ENCODE measurements at regions not wholly inside any gene's neighbourhood (a gene's known extent, or its start where the extent isn't known, plus 50 kb on each side); places are given as distances from the start of the nearest gene placed in this dataset.
"Not testable (repeated sequence)": the region's sequence is repeated elsewhere in the genome, so short reads cannot be mapped to it uniquely, and the experiment has no call there.

DNA sequence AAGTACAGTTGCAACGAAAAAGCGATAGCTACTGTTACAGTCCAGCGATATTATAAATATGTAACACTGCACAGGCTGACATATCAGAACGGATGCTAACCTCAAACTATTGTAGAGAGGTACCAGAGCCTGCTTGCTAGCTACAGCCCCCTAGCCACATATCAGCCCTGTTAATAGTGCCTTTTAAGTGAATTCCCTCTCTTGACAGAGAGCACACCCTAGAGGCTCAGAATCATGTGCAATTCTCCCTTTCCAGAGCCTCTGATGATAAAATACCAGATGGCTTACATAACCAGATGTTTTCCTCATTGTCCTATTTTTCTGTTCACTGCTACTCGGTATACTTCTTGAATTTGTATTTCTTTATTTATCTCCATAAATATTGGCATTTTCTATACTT, 960.7 kb upstream of the CELF2 start:
- no peak overlapping the region for H3K4me3 ChIP-seq (replicated peaks in 1 of 2; ENCODE audit: low read depth in 2 of 2, low read length in 2 of 2)
- DNase-seq (ENCODE audit: low read depth in 2 of 2) = peak; percentile 53 to 64
- TF ChIP-seq, protein P1, sequence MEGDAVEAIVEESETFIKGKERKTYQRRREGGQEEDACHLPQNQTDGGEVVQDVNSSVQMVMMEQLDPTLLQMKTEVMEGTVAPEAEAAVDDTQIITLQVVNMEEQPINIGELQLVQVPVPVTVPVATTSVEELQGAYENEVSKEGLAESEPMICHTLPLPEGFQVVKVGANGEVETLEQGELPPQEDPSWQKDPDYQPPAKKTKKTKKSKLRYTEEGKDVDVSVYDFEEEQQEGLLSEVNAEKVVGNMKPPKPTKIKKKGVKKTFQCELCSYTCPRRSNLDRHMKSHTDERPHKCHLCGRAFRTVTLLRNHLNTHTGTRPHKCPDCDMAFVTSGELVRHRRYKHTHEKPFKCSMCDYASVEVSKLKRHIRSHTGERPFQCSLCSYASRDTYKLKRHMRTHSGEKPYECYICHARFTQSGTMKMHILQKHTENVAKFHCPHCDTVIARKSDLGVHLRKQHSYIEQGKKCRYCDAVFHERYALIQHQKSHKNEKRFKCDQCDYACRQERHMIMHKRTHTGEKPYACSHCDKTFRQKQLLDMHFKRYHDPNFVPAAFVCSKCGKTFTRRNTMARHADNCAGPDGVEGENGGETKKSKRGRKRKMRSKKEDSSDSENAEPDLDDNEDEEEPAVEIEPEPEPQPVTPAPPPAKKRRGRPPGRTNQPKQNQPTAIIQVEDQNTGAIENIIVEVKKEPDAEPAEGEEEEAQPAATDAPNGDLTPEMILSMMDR (IDR thresholded peaks at IDR 0.05; ENCODE audit: low read depth, low read length) = peak; percentile 30

GRCh38 chr10:10067644-10068043, 950.0 kb upstream of the CELF2 start:
- no peak for DNase-seq (ENCODE audit: low read depth in 2 of 2)
- no peak overlapping the region for H3K4me3 ChIP-seq (replicated peaks in 1 of 2; ENCODE audit: low read depth in 2 of 2, low read length in 2 of 2)
- TF ChIP-seq, protein P1 (IDR thresholded peaks at IDR 0.05; ENCODE audit: low read depth, low read length) = no peak

GRCh38 chr10:10074847-10075246, 942.8 kb upstream of the CELF2 start:
- not testable (repeated sequence) for H3K4me3 ChIP-seq (replicated peaks in 1 of 2; ENCODE audit: low read depth in 2 of 2, low read length in 2 of 2)

GRCh38 chr10:10078446-10078845, 939.2 kb upstream of the CELF2 start:
- no peak for DNase-seq (ENCODE audit: low read depth in 2 of 2)
- no peak overlapping the region for H3K4me3 ChIP-seq (replicated peaks in 1 of 2; ENCODE audit: low read depth in 2 of 2, low read length in 2 of 2)
- TF ChIP-seq, protein P1 (IDR thresholded peaks at IDR 0.05; ENCODE audit: low read depth, low read length) = no peak

More at GRCh38 chr10:10074847-10075246, 942.8 kb upstream of the CELF2 start:
- not testable (repeated sequence) for DNase-seq (ENCODE audit: low read depth in 2 of 2)

DNA sequence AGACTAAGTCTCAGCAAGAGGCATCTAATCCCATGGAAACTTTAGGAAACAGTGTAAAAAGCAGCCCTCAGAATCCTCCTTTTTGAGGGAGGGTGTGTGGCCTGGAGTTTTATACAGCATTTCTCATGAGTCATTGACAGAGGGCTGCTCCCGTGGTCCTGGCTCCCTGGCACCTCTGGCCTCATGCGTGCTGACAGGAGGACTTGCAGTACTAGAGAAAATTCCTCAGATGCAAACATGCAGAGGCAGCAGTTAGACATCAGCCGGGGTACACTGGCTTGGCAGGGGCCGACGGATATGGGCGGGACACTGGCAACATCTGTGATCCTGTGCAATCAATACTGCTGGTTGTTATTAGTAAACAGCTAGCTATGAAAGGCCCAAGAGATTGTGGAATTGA, 925.1 kb upstream of the CELF2 start:
- TF ChIP-seq, protein P1 (IDR thresholded peaks at IDR 0.05; ENCODE audit: low read depth, low read length) = no peak

DNA sequence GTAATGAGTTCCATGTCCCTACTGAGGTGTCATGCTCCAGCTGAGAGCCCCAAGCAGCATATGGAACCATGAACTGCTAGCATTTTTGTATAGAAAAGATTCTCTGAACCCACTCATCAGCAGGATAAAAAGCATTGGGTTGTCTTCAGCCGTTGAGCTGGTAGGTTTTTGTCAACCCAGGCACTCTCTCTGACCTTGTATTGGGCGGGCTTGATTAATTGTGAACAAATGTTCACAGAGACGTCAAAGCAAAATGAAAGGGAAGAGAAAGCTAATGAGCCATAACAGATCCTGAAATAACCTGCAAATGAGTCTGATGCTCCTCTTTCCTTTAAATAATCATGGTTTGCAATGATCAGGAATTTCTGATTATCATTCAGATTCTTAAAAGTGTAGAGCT, 924.7 kb upstream of the CELF2 start:
- TF ChIP-seq, protein P1 (IDR thresholded peaks at IDR 0.05; ENCODE audit: low read depth, low read length) = no peak
- H3K4me3 ChIP-seq (replicated peaks in 1 of 2; ENCODE audit: low read depth in 2 of 2, low read length in 2 of 2) = no peak overlapping the region
- DNase-seq (ENCODE audit: low read depth in 2 of 2) = no peak

More for the DNA sequence above, 925.1 kb upstream of the CELF2 start:
- no peak overlapping the region for H3K4me3 ChIP-seq (replicated peaks in 1 of 2; ENCODE audit: low read depth in 2 of 2, low read length in 2 of 2)
- peak; percentile 51 to 86 for DNase-seq (ENCODE audit: low read depth in 2 of 2)

DNA sequence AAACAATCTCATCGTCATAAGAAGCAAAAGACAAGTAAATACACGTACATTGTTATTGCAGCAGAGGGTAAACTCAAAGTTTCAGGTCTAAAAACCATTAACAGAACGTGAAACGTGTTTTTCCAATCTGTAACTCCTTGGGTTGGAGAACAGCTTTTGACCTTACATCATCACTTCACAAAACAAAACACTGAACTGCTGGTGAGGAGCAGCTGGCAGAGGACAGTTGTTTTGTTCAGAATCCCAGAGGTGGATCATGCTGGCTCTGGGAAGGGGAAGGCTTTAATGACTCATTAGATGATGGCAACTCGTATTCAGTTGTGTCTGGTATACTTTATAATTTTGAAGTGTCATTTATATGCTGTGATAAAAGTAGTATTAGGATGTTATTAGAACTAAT, 923.0 kb upstream of the CELF2 start:
- peak; percentile 24 to 50 for DNase-seq (ENCODE audit: low read depth in 2 of 2)
- TF ChIP-seq, protein P1 (IDR thresholded peaks at IDR 0.05; ENCODE audit: low read depth, low read length) = no peak
- H3K4me3 ChIP-seq (replicated peaks in 1 of 2; ENCODE audit: low read depth in 2 of 2, low read length in 2 of 2) = no peak overlapping the region
